Ishikawa (cell line): ENCODE measurements at regions not wholly inside any gene's neighbourhood (a gene's known extent, or its start where the extent isn't known, plus 50 kb on each side); places are given as distances from the start of the nearest gene placed in this dataset.

Experiments used
- CEBPB ChIP-seq: IDR thresholded peaks from 2 replicates; pipeline ENCODE4 v1.6.1; 2012
- EGR1 ChIP-seq: IDR thresholded peaks from 2 replicates; pipeline ENCODE4 v1.6.1; 2012
- EP300 ChIP-seq: IDR thresholded peaks from 2 replicates; pipeline ENCODE4 v1.6.1; 2012; ENCODE audit warnings: borderline replicate concordance
- FOXM1 ChIP-seq: IDR thresholded peaks from 2 replicates; pipeline ENCODE4 v1.6.1; 2012; ENCODE audit warnings: low read depth, borderline replicate concordance
- RAD21 ChIP-seq: IDR thresholded peaks from 2 replicates; pipeline ENCODE4 v1.6.1; 2012; ENCODE audit warnings: low read depth
- TAF1 ChIP-seq: IDR thresholded peaks from 2 replicates; pipeline ENCODE4 v1.6.1; 2012; ENCODE audit warnings: low read depth, mild to moderate bottlenecking
- TEAD4 ChIP-seq: IDR thresholded peaks from 2 replicates; pipeline ENCODE4 v1.6.1; 2012
- ZBTB7A ChIP-seq: IDR thresholded peaks from 2 replicates; pipeline ENCODE4 v1.6.1; 2012; ENCODE audit warnings: low read depth
- TF ChIP-seq, protein P1 (sequence below): IDR thresholded peaks from 2 replicates; pipeline ENCODE4 v1.6.1; 2012; ENCODE audit warnings: low read depth, mild to moderate bottlenecking
- TF ChIP-seq, protein P2 (sequence below): IDR thresholded peaks from 2 replicates; pipeline ENCODE4 v1.6.1; 2012

DNA sequence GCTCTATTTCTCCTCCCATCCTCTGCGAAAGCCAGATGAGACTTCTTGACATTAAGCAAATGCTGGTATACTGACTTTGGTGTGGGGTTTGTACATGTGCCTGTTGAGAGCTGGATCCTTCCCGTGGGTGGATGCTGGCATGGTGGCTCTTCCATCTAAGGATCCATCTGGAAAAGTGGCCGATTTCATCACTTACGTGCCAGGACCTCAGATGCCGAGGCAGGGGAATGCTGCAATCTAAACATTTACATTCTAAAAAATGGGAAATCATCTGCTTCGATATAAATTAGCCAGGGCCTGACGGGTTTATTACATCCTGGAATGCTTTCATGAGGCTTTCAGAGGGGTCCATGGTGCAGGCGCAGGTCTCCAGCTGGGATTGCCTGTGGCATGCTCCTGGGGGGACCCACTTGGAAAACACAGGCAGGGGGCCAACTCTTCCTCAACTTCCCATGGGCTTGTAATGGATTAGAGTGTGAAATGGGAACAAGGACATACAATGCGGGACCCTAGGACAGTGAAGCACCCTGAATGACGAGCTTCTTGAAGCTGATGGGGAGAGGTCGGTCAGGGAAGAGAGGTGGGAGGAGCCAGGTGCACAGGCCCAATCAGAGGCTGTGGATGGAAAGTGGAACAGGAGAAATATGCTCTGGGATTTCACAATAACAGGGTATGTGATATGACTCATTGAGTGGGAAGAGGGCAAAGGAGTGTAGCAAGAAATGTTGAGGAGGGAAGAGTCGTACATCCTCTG lies 105.5 kb upstream of the PITX1 start:
- TF ChIP-seq, protein P1, sequence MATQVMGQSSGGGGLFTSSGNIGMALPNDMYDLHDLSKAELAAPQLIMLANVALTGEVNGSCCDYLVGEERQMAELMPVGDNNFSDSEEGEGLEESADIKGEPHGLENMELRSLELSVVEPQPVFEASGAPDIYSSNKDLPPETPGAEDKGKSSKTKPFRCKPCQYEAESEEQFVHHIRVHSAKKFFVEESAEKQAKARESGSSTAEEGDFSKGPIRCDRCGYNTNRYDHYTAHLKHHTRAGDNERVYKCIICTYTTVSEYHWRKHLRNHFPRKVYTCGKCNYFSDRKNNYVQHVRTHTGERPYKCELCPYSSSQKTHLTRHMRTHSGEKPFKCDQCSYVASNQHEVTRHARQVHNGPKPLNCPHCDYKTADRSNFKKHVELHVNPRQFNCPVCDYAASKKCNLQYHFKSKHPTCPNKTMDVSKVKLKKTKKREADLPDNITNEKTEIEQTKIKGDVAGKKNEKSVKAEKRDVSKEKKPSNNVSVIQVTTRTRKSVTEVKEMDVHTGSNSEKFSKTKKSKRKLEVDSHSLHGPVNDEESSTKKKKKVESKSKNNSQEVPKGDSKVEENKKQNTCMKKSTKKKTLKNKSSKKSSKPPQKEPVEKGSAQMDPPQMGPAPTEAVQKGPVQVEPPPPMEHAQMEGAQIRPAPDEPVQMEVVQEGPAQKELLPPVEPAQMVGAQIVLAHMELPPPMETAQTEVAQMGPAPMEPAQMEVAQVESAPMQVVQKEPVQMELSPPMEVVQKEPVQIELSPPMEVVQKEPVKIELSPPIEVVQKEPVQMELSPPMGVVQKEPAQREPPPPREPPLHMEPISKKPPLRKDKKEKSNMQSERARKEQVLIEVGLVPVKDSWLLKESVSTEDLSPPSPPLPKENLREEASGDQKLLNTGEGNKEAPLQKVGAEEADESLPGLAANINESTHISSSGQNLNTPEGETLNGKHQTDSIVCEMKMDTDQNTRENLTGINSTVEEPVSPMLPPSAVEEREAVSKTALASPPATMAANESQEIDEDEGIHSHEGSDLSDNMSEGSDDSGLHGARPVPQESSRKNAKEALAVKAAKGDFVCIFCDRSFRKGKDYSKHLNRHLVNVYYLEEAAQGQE: no peak
- TF ChIP-seq TAF1 (no peak), EP300 (no peak), FOXM1 (no peak), EGR1 (0 out of 2 replicates have a peak, but pooled peaks have one; percentile 12), CEBPB (peak; percentile 98), ZBTB7A (no peak), TEAD4 (peak; percentile 49), RAD21 (no peak)
- TF ChIP-seq, protein P2, sequence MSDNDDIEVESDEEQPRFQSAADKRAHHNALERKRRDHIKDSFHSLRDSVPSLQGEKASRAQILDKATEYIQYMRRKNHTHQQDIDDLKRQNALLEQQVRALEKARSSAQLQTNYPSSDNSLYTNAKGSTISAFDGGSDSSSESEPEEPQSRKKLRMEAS: no peak
